Caco-2 (cell line): ENCODE measurements at regions not wholly inside any gene's neighbourhood (a gene's known extent, or its start where the extent isn't known, plus 50 kb on each side); places are given as distances from the start of the nearest gene placed in this dataset.

Source experiments
- BruUV-seq: library from RNA; stranded (reverse); fragments of 400-500 nt; replicated peaks from 2 replicates; lab custom pipeline; 2021; lab: Mats Ljungman, UMichigan
- CTCF ChIA-PET: fragments of 300-600 bp; sonication (Branson Sonifier 250); formaldehyde crosslinking; loops from one replicate; lab custom pipeline; 2022; ENCODE audit warnings: antibody characterized with exemption; lab: Charles Lee
- POLR2A ChIA-PET: fragments of 300-600 bp; sonication (Branson Sonifier 250); formaldehyde crosslinking; loops from one replicate; lab custom pipeline; 2022; ENCODE audit warnings: antibody characterized with exemption; lab: Charles Lee
- DNase-seq, 2 experiments: peaks; one replicate each; pipeline versions ENCODE4 v3.0.0 to v3.0.0-alpha.2; 2020 to 2022
- H3K27me3 ChIP-seq: replicated peaks from 2 replicates; pipeline ENCODE4 v1.6.0; 2011; ENCODE audit warnings: low read length; ENCODE audit not compliant: control insufficient read depth, insufficient read depth
- H3K36me3 ChIP-seq: 2 replicates; pipeline ENCODE4 v1.5.1; 2011; ENCODE audit warnings: low read length; ENCODE audit not compliant: control insufficient read depth, insufficient read depth
- H3K4me1 ChIP-seq: fragments of 250-450 bp; sonication (Bioruptor Pico); 2 replicates; pipeline ENCODE4 v1.5.1; 2020; ENCODE audit warnings: mild to moderate bottlenecking
- H3K4me3 ChIP-seq: 2 replicates; pipeline ENCODE4 v1.5.1; 2011; ENCODE audit warnings: low read depth, mild to moderate bottlenecking, control low read depth, low read length
- H3K9me3 ChIP-seq: fragments of 250-450 bp; sonication (Bioruptor Pico); 2 replicates; pipeline ENCODE4 v1.5.1; 2020; ENCODE audit warnings: mild to moderate bottlenecking, moderate library complexity
- H3K27ac Mint-ChIP-seq: one replicate; pipeline ENCODE4 v1.8.0; 2022; ENCODE audit warnings: mixed read lengths; ENCODE audit not compliant: unreplicated experiment
- H3K27me3 Mint-ChIP-seq: one replicate; pipeline ENCODE4 v1.8.0; 2022; ENCODE audit warnings: mixed read lengths; ENCODE audit not compliant: insufficient read depth, unreplicated experiment
- H3K36me3 Mint-ChIP-seq: one replicate; pipeline ENCODE4 v1.8.0; 2022; ENCODE audit warnings: mild to moderate bottlenecking, mixed read lengths; ENCODE audit not compliant: insufficient read depth, unreplicated experiment
- H3K4me1 Mint-ChIP-seq: one replicate; pipeline ENCODE4 v1.8.0; 2022; ENCODE audit warnings: low read depth, mixed read lengths; ENCODE audit not compliant: unreplicated experiment
- H3K4me3 Mint-ChIP-seq: one replicate; pipeline ENCODE4 v1.8.0; 2022; ENCODE audit warnings: mild to moderate bottlenecking, moderate library complexity, mixed read lengths; ENCODE audit not compliant: unreplicated experiment
- H3K9me3 Mint-ChIP-seq: one replicate; pipeline ENCODE4 v1.8.0; 2022; ENCODE audit warnings: mixed read lengths; ENCODE audit not compliant: unreplicated experiment
- intact Hi-C: fragments of 100-400 bp; cut with micrococcal nuclease; formaldehyde crosslinking; loops from one replicate; pipeline ENCODE4 v1.10.0; 2022; ENCODE audit not compliant: unreplicated experiment
- TF ChIP-seq, protein P1 (sequence below), 2 experiments: fragments of 200-600 bp in 1 of 2; IDR thresholded peaks; 1 replicate in 1 of 2; 2 replicates in 1 of 2; pipeline versions ENCODE4 v1.5.1 to v1.8.0; 2011 to 2022; ENCODE audit warnings: antibody characterized with exemption in 1 of 2, control low read depth in 1 of 2, inconsistent platforms in 1 of 2, low read depth in 1 of 2, low read length in 1 of 2, mild to moderate bottlenecking in 1 of 2, moderate library complexity in 1 of 2; ENCODE audit not compliant: insufficient read depth in 1 of 2, severe bottlenecking in 1 of 2, unreplicated experiment in 1 of 2

DNA sequence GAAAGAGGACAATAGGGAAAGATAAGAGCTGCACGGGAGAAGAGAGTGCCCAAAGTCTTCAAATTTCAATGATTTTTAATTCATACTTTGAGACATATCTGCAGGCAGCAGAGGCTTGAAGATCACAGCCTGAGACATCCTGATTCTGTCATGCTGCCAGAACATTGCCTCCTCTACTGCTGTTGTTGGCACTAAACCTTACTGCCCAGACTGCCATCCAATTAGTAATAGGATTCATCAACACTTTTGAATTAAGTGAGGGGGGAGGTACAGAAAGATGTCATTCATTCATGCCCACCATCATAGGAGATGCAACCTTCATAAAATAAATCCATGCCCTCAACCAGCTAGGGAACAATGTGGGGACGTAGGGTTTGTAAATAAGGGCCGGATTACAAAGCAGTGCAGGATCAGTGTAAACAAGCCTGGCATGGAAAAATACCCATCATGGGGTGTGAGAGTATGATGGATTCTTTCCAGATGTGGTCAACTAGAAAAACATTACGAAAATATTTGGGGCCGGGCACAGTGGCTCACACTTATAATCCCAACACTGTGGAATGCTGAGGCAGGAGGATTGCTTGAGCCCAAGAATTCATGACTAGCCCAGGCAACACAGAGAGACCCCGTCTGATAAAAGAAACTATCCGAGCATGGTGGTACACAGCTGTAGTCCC is 122.1 kb upstream of the DAPK1 start:
- Mint-ChIP-seq H3K36me3 (no peaks in the 10 kb centered on the region), H3K27ac (no peak overlapping the region), H3K27me3 (no peaks in the 10 kb centered on the region), H3K9me3 (no peaks in the 10 kb centered on the region), H3K4me3 (no peak overlapping the region), H3K4me1 (no peaks in the 10 kb centered on the region)
- no peaks in the 10 kb centered on the region for H3K36me3 ChIP-seq
- no peak overlapping the region for H3K4me3 ChIP-seq
- TF ChIP-seq, protein P1, sequence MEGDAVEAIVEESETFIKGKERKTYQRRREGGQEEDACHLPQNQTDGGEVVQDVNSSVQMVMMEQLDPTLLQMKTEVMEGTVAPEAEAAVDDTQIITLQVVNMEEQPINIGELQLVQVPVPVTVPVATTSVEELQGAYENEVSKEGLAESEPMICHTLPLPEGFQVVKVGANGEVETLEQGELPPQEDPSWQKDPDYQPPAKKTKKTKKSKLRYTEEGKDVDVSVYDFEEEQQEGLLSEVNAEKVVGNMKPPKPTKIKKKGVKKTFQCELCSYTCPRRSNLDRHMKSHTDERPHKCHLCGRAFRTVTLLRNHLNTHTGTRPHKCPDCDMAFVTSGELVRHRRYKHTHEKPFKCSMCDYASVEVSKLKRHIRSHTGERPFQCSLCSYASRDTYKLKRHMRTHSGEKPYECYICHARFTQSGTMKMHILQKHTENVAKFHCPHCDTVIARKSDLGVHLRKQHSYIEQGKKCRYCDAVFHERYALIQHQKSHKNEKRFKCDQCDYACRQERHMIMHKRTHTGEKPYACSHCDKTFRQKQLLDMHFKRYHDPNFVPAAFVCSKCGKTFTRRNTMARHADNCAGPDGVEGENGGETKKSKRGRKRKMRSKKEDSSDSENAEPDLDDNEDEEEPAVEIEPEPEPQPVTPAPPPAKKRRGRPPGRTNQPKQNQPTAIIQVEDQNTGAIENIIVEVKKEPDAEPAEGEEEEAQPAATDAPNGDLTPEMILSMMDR (IDR thresholded peaks at IDR 0.05; ENCODE audit: insufficient read depth in 1 of 2, low read depth in 1 of 2, low read length in 1 of 2, severe bottlenecking in 1 of 2, unreplicated experiment in 1 of 2) = no peak
- DNase-seq = no peak
- H3K27me3 ChIP-seq = no peaks in the 10 kb centered on the region
- H3K4me1 ChIP-seq = peaks cover 56% of the 10 kb centered on the region
- no TSS peak for BruUV-seq
- no peaks in the 10 kb centered on the region for H3K9me3 ChIP-seq
- CTCF ChIA-PET = interaction anchor here (0.6 kb wide), 1 partner anchor 38 kb away, joined by 3 read pairs; no protein-coding TSS in a partner anchor
- POLR2A ChIA-PET = no interaction called here
- intact Hi-C loops = no loop called here

DNA sequence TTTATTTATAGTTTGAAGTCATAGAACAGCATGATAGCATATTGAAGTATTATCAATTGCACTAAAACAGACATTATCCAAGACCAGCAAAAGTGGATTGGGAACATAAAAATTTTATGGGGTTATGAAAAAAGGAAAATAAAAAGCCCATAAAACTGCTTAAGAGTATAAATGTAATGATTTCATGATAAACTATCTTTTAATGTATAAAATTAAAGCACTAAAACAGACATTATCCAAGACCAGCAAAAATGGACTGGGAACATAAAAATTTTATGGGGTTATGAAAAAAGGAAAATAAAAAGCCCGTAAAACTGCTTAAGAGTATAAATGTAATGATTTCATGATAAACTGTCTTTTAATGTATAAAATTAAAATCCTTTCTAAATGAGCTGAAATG is 119.0 kb upstream of the DAPK1 start:
- H3K36me3 ChIP-seq = no peaks in the 10 kb centered on the region
- no peak overlapping the region for H3K4me3 ChIP-seq
- DNase-seq = no peak
- no peaks in the 10 kb centered on the region for H3K4me1 Mint-ChIP-seq
- no peaks in the 10 kb centered on the region for H3K27me3 ChIP-seq
- ChIA-PET POLR2A (no interaction called here), CTCF (no interaction called here)
- H3K9me3 ChIP-seq = no peaks in the 10 kb centered on the region
- no TSS peak for BruUV-seq
- H3K9me3 Mint-ChIP-seq = no peaks in the 10 kb centered on the region
- TF ChIP-seq, protein P1 (IDR thresholded peaks at IDR 0.05; ENCODE audit: insufficient read depth in 1 of 2, low read depth in 1 of 2, low read length in 1 of 2, severe bottlenecking in 1 of 2, unreplicated experiment in 1 of 2) = no peak
- H3K4me3 Mint-ChIP-seq = no peak overlapping the region
- no peaks in the 10 kb centered on the region for H3K27me3 Mint-ChIP-seq
- intact Hi-C loops = no loop called here
- H3K27ac Mint-ChIP-seq = no peak overlapping the region
- no peaks in the 10 kb centered on the region for H3K36me3 Mint-ChIP-seq
- H3K4me1 ChIP-seq = peaks cover 47% of the 10 kb centered on the region

DNA sequence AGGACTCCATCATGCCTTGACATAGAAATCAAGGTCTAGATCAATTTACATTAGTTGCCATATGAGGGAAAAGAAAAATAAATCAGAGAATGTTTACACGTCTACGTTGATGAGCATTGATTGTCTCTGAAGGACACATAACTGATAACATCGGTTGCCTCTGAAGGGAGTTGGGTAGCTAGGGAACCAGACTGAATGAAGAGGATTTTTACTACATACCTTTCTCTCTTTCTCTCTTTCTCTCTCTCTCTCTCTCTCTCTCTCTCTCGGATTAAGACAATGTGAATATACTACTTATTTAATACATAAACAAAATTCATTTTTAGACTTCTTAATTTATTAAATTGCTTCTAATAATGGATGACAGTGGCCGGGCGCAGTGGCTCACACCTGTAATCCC is 118.4 kb upstream of the DAPK1 start:
- TF ChIP-seq, protein P1 (IDR thresholded peaks at IDR 0.05; ENCODE audit: insufficient read depth in 1 of 2, low read depth in 1 of 2, low read length in 1 of 2, severe bottlenecking in 1 of 2, unreplicated experiment in 1 of 2) = no peak
- H3K36me3 Mint-ChIP-seq = no peaks in the 10 kb centered on the region
- Histone ChIP-seq H3K4me3 (no peak overlapping the region), H3K4me1 (peaks cover 41% of the 10 kb centered on the region), H3K36me3 (no peaks in the 10 kb centered on the region), H3K27me3 (no peaks in the 10 kb centered on the region), H3K9me3 (no peaks in the 10 kb centered on the region)
- H3K27me3 Mint-ChIP-seq = no peaks in the 10 kb centered on the region
- H3K4me1 Mint-ChIP-seq = no peaks in the 10 kb centered on the region
- CTCF ChIA-PET = no interaction called here
- BruUV-seq = no TSS peak
- POLR2A ChIA-PET = no interaction called here
- H3K9me3 Mint-ChIP-seq = no peaks in the 10 kb centered on the region
- H3K4me3 Mint-ChIP-seq = no peak overlapping the region
- intact Hi-C loops = no loop called here
- no peak overlapping the region for H3K27ac Mint-ChIP-seq
- DNase-seq = no peak
